HEK293 (cell line): ENCODE measurements at regions not wholly inside any gene's neighbourhood (a gene's known extent, or its start where the extent isn't known, plus 50 kb on each side); places are given as distances from the start of the nearest gene placed in this dataset.

Experiments used
- GFI1B ChIP-seq: fragments of 450-650 bp; formaldehyde crosslinking; IDR thresholded peaks from 2 replicates; pipeline ENCODE4 v1.5.1; 2016; ENCODE audit warnings: missing biosample characterization, missing genetic modification characterization
- KLF10 ChIP-seq: fragments of 450-650 bp; IDR thresholded peaks from 2 replicates; pipeline ENCODE4 v1.5.1; 2018; ENCODE audit warnings: missing biosample characterization, mild to moderate bottlenecking, missing genetic modification characterization
- KLF7 ChIP-seq: fragments of 450-650 bp; formaldehyde crosslinking; IDR thresholded peaks from 2 replicates; pipeline ENCODE4 v1.5.1; 2016; ENCODE audit warnings: missing biosample characterization, missing genetic modification characterization, borderline replicate concordance
- MZF1 ChIP-seq: fragments of 450-650 bp; formaldehyde crosslinking; IDR thresholded peaks from 2 replicates; pipeline ENCODE4 v1.5.1; 2017; ENCODE audit warnings: missing biosample characterization, missing genetic modification characterization, borderline replicate concordance
- SCRT2 ChIP-seq: fragments of 450-650 bp; formaldehyde crosslinking; IDR thresholded peaks from 2 replicates; pipeline ENCODE4 v1.5.1; 2016; ENCODE audit warnings: missing biosample characterization, missing genetic modification characterization
- YY1 ChIP-seq: fragments of 450-650 bp; formaldehyde crosslinking; IDR thresholded peaks from 2 replicates; pipeline ENCODE4 v1.5.1; 2018; ENCODE audit warnings: missing biosample characterization, missing genetic modification characterization
- ZBTB7A ChIP-seq: fragments of 450-650 bp; formaldehyde crosslinking; IDR thresholded peaks from 2 replicates; pipeline ENCODE4 v1.5.1; 2016; ENCODE audit warnings: low read depth, missing biosample characterization, missing genetic modification characterization
- ZBTB8A ChIP-seq: fragments of 450-650 bp; formaldehyde crosslinking; IDR thresholded peaks from 2 replicates; pipeline ENCODE4 v1.5.1; 2016; ENCODE audit warnings: missing biosample characterization, missing genetic modification characterization
- ZFP3 ChIP-seq: fragments of 450-650 bp; formaldehyde crosslinking; IDR thresholded peaks from 2 replicates; pipeline ENCODE4 v1.5.1; 2016; ENCODE audit warnings: low read depth, missing biosample characterization, missing genetic modification characterization
- ZNF335 ChIP-seq: fragments of 450-650 bp; formaldehyde crosslinking; conservative IDR thresholded peaks from 2 replicates; pipeline ENCODE4 v1.5.1; 2016; ENCODE audit warnings: missing biosample characterization, missing genetic modification characterization
- ZNF521 ChIP-seq: fragments of 450-650 bp; formaldehyde crosslinking; IDR thresholded peaks from 2 replicates; pipeline ENCODE4 v1.5.1; 2017; ENCODE audit warnings: missing biosample characterization, mild to moderate bottlenecking, missing genetic modification characterization
- ZNF561 ChIP-seq: fragments of 450-650 bp; IDR thresholded peaks from 2 replicates; pipeline ENCODE4 v1.5.1; 2018; ENCODE audit warnings: missing biosample characterization, missing genetic modification characterization, borderline replicate concordance
- ZNF600 ChIP-seq: fragments of 450-650 bp; formaldehyde crosslinking; IDR thresholded peaks from 2 replicates; pipeline ENCODE4 v1.5.1; 2016; ENCODE audit warnings: missing biosample characterization, missing genetic modification characterization
- ZSCAN30 ChIP-seq: fragments of 450-650 bp; IDR thresholded peaks from 2 replicates; pipeline ENCODE4 v1.5.1; 2018; ENCODE audit warnings: missing biosample characterization, mild to moderate bottlenecking, missing genetic modification characterization, moderate library complexity
- TF ChIP-seq, protein P1 (sequence below): fragments of 450-650 bp; formaldehyde crosslinking; IDR thresholded peaks from 2 replicates; pipeline ENCODE4 v1.5.1; 2016; ENCODE audit warnings: missing biosample characterization, missing genetic modification characterization, borderline replicate concordance
- TF ChIP-seq, protein P2 (sequence below): fragments of 450-650 bp; formaldehyde crosslinking; IDR thresholded peaks from 2 replicates; pipeline ENCODE4 v1.5.1; 2016; ENCODE audit warnings: missing biosample characterization, missing genetic modification characterization
- TF ChIP-seq, protein P3 (sequence below): fragments of 450-650 bp; formaldehyde crosslinking; IDR thresholded peaks from 2 replicates; pipeline ENCODE4 v1.5.1; 2016; ENCODE audit warnings: missing biosample characterization, missing genetic modification characterization
- TF ChIP-seq, protein P4 (sequence below): fragments of 450-650 bp; formaldehyde crosslinking; IDR thresholded peaks from 2 replicates; pipeline ENCODE4 v1.5.1; 2017; ENCODE audit warnings: missing biosample characterization, missing genetic modification characterization
- TF ChIP-seq, protein P5 (sequence below): fragments of 450-650 bp; formaldehyde crosslinking; IDR thresholded peaks from 2 replicates; pipeline ENCODE4 v1.5.1; 2016; ENCODE audit warnings: missing biosample characterization, missing genetic modification characterization, low read depth

DNA sequence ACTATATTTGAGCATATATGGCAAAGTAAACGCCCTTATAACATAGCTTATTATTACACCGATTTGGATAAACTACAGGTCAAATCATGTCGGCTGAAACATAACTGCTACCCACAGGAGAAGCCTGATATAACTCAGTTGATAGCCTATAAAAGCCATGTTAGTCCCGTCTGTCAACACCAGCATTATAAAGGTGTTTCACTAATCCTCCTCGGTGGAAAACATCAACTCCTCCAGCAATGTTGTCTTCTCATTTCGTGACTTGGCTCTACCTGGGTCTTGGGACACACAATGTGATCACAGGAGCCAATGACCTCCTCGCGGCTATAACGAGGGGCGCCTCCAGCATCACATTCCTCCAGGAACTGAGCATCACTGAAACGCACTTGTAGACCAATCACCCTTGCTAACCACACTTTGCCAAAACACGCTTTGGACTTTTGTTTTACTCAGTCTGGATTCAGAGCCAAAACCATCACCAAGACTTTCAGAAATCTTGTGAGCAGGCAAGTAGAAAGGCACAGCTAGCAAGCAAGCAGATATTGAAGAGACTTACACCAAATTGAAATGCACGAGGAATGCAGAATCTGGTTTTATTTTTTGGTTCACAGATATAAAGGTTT, 269.7 kb upstream of the NFE2L3 start (continued):
- TF ChIP-seq YY1 (tag by site-specific recombination) (peak; percentile 51; the same call in 1 of the 2 replicates), ZNF335 (tag by site-specific recombination) (peak; percentile 86), ZFP3 (tag by site-specific recombination) (no peak), ZNF521 (tag by site-specific recombination) (no peak), KLF10 (tag by site-specific recombination) (peak; percentile 52; the same call in 1 of the 2 replicates), SCRT2 (tag by site-specific recombination) (peak; percentile 50; the same call in 1 of the 2 replicates), ZBTB7A (no peak), GFI1B (tag by site-specific recombination) (peak; percentile 76), ZBTB8A (tag by site-specific recombination) (peak; percentile 67), ZNF561 (peak; percentile 36; the same call in 1 of the 2 replicates), KLF7 (tag by site-specific recombination) (0 out of 2 replicates have a peak, but pooled peaks have one; percentile 22), ZSCAN30 (peak; percentile 81), MZF1 (tag by site-specific recombination) (0 out of 2 replicates have a peak, but pooled peaks have one; percentile 32), ZNF600 (tag by site-specific recombination) (peak; percentile 98)
- TF ChIP-seq, protein P1, sequence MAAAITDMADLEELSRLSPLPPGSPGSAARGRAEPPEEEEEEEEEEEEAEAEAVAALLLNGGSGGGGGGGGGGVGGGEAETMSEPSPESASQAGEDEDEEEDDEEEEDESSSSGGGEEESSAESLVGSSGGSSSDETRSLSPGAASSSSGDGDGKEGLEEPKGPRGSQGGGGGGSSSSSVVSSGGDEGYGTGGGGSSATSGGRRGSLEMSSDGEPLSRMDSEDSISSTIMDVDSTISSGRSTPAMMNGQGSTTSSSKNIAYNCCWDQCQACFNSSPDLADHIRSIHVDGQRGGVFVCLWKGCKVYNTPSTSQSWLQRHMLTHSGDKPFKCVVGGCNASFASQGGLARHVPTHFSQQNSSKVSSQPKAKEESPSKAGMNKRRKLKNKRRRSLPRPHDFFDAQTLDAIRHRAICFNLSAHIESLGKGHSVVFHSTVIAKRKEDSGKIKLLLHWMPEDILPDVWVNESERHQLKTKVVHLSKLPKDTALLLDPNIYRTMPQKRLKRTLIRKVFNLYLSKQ (tag by site-specific recombination) = no peak
- TF ChIP-seq, protein P2, sequence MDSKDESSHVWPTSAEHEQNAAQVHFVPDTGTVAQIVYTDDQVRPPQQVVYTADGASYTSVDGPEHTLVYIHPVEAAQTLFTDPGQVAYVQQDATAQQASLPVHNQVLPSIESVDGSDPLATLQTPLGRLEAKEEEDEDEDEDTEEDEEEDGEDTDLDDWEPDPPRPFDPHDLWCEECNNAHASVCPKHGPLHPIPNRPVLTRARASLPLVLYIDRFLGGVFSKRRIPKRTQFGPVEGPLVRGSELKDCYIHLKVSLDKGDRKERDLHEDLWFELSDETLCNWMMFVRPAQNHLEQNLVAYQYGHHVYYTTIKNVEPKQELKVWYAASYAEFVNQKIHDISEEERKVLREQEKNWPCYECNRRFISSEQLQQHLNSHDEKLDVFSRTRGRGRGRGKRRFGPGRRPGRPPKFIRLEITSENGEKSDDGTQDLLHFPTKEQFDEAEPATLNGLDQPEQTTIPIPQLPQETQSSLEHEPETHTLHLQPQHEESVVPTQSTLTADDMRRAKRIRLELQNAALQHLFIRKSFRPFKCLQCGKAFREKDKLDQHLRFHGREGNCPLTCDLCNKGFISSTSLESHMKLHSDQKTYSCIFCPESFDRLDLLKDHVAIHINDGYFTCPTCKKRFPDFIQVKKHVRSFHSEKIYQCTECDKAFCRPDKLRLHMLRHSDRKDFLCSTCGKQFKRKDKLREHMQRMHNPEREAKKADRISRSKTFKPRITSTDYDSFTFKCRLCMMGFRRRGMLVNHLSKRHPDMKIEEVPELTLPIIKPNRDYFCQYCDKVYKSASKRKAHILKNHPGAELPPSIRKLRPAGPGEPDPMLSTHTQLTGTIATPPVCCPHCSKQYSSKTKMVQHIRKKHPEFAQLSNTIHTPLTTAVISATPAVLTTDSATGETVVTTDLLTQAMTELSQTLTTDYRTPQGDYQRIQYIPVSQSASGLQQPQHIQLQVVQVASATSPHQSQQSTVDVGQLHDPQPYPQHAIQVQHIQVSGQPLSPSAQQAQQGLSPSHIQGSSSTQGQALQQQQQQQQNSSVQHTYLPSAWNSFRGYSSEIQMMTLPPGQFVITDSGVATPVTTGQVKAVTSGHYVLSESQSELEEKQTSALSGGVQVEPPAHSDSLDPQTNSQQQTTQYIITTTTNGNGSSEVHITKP (tag by site-specific recombination) = peak; percentile 39; the same call in 1 of the 2 replicates
- TF ChIP-seq, protein P3, sequence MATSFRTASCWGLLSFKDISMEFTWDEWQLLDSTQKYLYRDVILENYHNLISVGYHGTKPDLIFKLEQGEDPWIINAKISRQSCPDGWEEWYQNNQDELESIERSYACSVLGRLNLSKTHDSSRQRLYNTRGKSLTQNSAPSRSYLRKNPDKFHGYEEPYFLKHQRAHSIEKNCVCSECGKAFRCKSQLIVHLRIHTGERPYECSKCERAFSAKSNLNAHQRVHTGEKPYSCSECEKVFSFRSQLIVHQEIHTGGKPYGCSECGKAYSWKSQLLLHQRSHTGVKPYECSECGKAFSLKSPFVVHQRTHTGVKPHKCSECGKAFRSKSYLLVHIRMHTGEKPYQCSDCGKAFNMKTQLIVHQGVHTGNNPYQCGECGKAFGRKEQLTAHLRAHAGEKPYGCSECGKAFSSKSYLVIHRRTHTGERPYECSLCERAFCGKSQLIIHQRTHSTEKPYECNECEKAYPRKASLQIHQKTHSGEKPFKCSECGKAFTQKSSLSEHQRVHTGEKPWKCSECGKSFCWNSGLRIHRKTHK (tag by site-specific recombination) = no peak
- TF ChIP-seq, protein P4, sequence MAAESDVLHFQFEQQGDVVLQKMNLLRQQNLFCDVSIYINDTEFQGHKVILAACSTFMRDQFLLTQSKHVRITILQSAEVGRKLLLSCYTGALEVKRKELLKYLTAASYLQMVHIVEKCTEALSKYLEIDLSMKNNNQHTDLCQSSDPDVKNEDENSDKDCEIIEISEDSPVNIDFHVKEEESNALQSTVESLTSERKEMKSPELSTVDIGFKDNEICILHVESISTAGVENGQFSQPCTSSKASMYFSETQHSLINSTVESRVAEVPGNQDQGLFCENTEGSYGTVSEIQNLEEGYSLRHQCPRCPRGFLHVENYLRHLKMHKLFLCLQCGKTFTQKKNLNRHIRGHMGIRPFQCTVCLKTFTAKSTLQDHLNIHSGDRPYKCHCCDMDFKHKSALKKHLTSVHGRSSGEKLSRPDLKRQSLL (tag by site-specific recombination) = peak; percentile 62; the same call in 1 of the 2 replicates
- TF ChIP-seq, protein P5, sequence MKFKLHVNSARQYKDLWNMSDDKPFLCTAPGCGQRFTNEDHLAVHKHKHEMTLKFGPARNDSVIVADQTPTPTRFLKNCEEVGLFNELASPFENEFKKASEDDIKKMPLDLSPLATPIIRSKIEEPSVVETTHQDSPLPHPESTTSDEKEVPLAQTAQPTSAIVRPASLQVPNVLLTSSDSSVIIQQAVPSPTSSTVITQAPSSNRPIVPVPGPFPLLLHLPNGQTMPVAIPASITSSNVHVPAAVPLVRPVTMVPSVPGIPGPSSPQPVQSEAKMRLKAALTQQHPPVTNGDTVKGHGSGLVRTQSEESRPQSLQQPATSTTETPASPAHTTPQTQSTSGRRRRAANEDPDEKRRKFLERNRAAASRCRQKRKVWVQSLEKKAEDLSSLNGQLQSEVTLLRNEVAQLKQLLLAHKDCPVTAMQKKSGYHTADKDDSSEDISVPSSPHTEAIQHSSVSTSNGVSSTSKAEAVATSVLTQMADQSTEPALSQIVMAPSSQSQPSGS (tag by site-specific recombination) = no peak
- TF ChIP-seq, all 188 proteins: peak for 44
